GM03348 (cell line): ENCODE measurements at regions not wholly inside any gene's neighbourhood (a gene's known extent, or its start where the extent isn't known, plus 50 kb on each side); places are given as distances from the start of the nearest gene placed in this dataset.

Experiments used
- DNase-seq: peaks from one replicate; pipeline ENCODE4 v3.0.0; 2012; ENCODE audit warnings: low spot score

GRCh38 chr21:20523191-20523590 is 475.0 kb upstream of the NCAM2 start:
- DNase-seq, result no peak

GRCh38 chr21:20527731-20528460 is 470.3 kb upstream of the NCAM2 start:
- no peak for DNase-seq

GRCh38 chr21:20537130-20537529 is 461.1 kb upstream of the NCAM2 start:
- DNase-seq, result no peak

DNA sequence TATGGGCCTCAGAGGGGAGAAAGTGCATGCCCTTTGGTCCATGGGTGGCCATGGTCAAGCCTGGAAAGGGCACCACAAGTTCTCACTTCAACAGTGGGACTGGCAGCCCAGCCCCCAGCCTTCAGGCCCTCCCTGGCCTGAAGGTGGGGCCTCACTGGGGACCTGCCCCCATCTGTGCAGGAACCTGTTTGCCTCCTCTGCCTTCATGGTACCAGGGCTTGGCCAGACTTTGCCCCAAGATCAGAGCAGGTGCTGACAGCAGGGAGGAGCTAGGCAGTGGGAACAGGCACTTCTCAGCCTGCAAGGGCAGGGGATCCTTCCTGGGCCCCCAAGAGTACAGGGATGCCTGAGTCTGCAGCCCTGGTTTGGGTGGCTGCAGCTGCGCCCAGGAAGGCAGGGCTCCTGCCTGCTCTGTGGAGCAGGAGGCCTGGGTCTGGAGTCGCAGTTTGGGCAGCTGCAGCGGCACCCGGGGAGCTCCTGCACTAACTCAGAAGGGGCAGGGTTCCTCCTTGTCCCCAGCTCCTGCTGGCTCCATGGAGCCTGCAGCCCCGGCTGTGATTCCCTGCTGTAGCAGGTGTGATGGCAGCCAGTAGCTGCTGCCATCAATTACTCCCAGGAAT is 460.1 kb upstream of the NCAM2 start:
- no peak for DNase-seq

DNA sequence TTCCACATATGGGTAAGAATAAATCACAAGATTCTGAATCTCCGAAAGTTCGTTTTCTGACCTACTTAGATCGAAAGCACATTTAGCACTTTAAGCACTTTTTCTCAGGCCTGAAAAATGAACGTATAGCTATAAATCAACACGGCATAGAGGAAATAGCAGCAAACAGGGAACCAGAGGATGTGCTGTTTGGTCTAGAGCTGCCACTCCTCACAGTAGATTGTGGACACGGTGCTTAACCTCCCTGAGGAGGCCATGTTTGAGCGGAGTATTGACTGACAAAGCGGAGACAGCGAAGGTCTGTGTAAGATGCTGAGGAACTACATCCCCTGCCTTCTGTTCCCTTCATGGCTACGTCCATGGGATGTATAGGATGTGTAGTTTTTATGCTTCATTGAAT is 452.8 kb upstream of the NCAM2 start:
- DNase-seq, result no peak

- no peak for DNase-seq
Measured at GRCh38 chr21:20551939-20552338, 446.3 kb upstream of the NCAM2 start.

GRCh38 chr21:20554785-20555184 is 443.4 kb upstream of the NCAM2 start:
- no peak for DNase-seq

- no peak for DNase-seq
Measured at GRCh38 chr21:20570824-20571232, 427.4 kb upstream of the NCAM2 start.

DNA sequence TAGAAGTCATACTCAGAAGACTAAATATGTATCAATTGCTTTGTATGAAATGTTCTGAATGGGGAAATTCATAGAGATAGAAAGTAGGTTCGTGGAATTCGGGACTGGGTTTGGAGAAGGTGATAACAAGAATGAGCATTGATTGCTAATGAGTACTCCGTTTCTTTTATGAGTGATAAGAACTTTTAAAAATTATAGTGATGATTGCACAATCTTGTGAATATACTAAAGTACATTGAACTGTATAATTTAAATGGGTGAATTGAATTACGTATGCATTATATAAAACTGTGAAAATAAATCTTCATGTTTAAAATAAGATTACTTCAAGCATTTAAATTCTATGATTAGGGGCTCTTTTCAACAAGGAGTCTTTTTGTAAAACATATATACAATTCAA is 425.6 kb upstream of the NCAM2 start:
- DNase-seq, result no peak

DNA sequence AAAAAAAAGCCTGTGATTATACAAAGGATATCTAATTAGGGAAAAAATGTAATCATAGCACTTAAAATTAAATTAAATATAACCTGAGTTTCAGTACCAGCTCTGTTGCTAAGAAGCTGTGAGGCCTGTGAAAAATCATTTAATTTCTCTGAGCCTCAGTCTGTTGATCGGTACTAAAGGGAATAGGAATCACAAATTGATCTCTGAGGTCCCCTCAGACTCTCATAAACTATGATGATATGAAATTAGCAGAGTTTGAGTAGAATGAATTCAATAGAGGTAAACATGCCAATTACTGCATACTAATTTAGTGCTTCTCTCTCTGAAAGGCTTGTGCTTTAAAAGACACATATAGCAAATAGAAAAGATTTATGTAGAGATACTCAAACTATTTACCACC is 416.8 kb upstream of the NCAM2 start:
- no peak for DNase-seq

GRCh38 chr21:20591284-20591683 is 406.9 kb upstream of the NCAM2 start:
- no peak for DNase-seq

DNA sequence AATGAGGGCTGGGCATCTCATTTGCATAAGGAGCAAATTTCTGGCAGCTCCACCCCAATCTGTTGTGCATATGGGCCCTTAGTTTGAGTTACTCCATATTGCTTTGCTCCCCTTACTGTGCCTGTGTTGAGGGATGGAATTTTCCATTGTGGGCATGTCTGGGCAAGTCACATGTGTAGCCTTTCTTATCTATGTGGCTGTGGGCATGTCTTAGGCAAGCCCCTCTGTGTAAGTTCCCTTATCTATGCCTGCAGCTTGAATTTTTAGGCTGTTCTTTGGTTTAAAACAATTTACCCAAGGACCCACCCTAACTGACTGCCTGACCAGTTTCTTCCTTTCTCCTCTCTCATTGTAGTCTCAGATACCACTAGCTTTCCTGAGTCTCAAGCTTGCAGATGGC is 405.7 kb upstream of the NCAM2 start:
- no peak for DNase-seq

DNA sequence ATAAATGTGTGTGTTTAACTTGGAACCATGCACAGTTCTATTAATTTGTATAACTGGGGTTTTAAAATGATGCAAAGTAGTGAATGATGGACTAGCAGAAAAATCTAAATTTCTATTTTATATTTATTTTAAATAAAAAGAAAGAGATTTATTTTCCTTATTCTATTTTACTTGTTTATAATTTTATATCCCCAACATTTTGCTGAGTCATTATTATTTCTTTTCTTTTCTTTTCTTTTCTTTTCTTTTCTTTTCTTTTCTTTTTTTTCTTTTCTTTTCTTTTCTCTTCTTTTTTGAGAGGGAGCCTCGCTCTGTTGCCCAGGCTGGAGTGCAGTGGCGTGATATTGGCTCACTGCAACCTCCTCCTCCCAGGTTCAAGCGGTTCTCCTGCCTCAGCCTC is 395.0 kb upstream of the NCAM2 start:
- DNase-seq, result no peak

- no peak for DNase-seq
Measured at GRCh38 chr21:20611008-20611407, 387.2 kb upstream of the NCAM2 start.

- DNase-seq, result no peak
Measured at GRCh38 chr21:20613654-20614053, 384.6 kb upstream of the NCAM2 start.

GRCh38 chr21:20617130-20617529 is 381.1 kb upstream of the NCAM2 start:
- no peak for DNase-seq

GRCh38 chr21:20618878-20619277 is 379.3 kb upstream of the NCAM2 start:
- DNase-seq, result no peak

DNA sequence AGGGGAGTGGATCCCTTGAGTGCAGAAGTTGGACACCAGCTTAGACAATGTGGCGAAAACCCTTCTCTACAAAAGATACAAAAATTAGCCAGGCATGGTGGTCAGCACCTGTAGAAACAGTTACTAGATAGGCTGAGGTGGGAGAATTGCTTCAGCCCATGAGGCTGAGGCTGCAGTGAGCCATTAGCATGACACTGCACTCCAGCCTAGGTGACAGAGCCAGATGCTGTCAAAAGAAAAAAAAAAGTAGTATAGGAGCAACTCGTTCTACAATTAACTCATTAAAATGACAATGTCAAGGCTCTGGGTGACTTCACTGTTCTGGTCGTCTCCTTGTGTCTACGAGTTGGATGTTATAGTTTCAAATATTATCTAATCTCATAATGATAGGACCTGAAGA is 370.6 kb upstream of the NCAM2 start:
- no peak for DNase-seq

GRCh38 chr21:20631633-20632032 is 366.6 kb upstream of the NCAM2 start:
- DNase-seq, result no peak

DNA sequence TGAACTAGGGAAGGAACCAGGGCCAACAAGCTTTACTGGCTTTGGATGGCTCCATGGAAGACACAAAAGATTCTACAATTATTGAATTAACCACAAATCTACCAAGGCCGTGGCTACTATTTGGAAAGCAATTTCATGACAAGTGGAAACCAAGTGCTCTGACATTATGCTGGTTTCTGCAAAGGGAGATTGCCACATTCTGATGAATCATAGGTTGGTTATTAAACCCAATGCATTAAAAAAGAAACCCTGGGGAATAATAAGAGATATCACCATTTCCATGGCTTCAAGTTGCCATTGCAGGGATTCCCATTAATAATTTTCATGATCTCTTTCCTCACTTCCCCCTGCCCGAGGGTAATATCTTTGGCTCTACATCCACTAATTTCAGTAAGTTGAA is 359.2 kb upstream of the NCAM2 start:
- DNase-seq, result no peak

DNA sequence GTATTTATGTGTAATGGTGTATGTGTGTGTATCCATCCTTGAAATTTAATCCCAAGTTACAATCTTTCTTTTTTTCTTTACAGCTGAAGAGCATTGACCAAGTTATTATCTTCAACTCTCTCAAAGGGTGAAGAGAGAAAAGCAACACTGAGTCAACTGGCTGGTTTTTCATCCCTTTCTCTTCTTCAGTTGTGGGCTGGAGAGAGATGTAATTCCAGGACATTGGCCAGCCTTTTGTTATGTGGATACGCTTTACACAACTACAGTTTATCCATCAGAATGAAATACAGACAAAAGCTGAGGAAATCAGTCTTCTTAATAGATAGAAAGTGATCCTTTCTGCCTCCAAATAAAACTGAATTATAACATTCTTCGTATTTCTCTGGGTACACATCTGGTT is 357.0 kb upstream of the NCAM2 start:
- no peak for DNase-seq

DNA sequence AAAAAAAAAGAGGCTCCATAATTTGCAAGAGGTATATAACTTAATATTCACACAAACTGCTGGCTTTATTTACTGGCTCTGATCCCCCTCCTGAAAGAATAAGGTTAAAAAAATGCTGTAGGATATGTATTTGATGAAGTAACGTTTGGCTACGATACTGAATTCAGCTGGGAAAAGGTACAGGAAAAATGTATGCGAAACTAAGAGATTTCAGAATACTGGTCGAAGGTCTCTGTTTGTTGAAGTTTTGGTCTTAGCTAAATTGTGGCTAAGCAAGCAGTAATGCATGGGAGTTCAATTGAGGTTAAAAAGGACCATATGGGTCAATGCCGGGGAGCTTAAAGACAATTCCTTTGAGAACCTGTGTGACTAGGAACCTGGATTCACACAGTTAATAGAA is 355.5 kb upstream of the NCAM2 start:
- DNase-seq, result no peak

DNA sequence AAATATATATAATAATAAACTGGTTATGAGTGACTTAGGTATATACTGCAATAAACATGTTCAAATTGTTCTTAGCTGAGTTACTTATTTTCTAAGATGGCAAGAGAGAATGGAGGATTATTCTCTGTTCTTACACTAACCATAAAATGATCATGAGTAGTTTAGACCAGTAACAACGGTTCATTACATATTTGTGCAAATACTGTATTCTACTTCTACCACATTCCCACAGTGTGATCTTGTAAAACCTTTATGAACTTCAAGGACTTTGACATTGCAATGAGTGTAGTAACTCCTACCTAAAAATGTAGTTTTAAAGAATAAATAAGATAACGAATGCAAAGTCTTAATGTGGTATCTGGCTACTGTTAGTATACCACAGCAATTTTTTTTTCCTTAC is 353.7 kb upstream of the NCAM2 start:
- no peak for DNase-seq

GRCh38 chr21:20645344-20645743 is 352.9 kb upstream of the NCAM2 start:
- no peak for DNase-seq
